Heart right ventricle (tissue), 16 donors: ENCODE measurements at regions not wholly inside any gene's neighbourhood (a gene's known extent, or its start where the extent isn't known, plus 50 kb on each side); places are given as distances from the start of the nearest gene placed in this dataset.

Experiments
- ATAC-seq, 8 donors: fragments of 200-7000 bp; cut with Tn5 transposase; one replicate each; pipeline ENCODE4 v1.9.1; 2020; ENCODE audit warnings: mild to moderate bottlenecking in 8 of 8, moderate library complexity in 8 of 8, moderate number of reproducible peaks in 1 of 8
- DNase-seq, 2 donors: peaks; one replicate each; pipeline ENCODE4 v3.0.0-alpha.2; 2020
- H3K27ac ChIP-seq, 10 donors: fragments of 200-600 bp; sonication (generic) in 2 of 10; one replicate each; pipeline versions ENCODE4 v1.5.0 to v1.8.0; 2020 to 2022; ENCODE audit warnings: mild to moderate bottlenecking in 3 of 10
- H3K27me3 ChIP-seq, 7 donors: fragments of 200-600 bp; one replicate each; pipeline ENCODE4 v1.8.0; 2021 to 2022; ENCODE audit warnings: mild to moderate bottlenecking in 2 of 7
- H3K36me3 ChIP-seq, 9 donors: fragments of 200-600 bp; sonication (generic) in 1 of 9; one replicate each; pipeline versions ENCODE4 v1.5.0 to v1.8.0; 2020 to 2022; ENCODE audit warnings: mild to moderate bottlenecking in 2 of 9
- H3K4me1 ChIP-seq, 9 donors: fragments of 200-600 bp; sonication (generic) in 1 of 9; one replicate each; pipeline versions ENCODE4 v1.5.0 to v1.8.0; 2020 to 2022; ENCODE audit warnings: mild to moderate bottlenecking in 4 of 9
- H3K4me3 ChIP-seq, 10 donors: fragments of 200-600 bp; sonication (generic) in 2 of 10; one replicate each; pipeline versions ENCODE4 v1.5.0 to v1.8.0; 2020 to 2022; ENCODE audit warnings: mild to moderate bottlenecking in 7 of 10, moderate library complexity in 2 of 10
- H3K9me3 ChIP-seq, 11 donors: fragments of 200-600 bp in 10 of 11; sonication (generic) in 2 of 11; one replicate each; pipeline versions ENCODE4 v1.5.0 to v1.8.0; 2013 to 2022; ENCODE audit warnings: mild to moderate bottlenecking in 2 of 11, control low read depth in 1 of 11, moderate library complexity in 1 of 11
- CTCF ChIP-seq, 9 donors: fragments of 200-600 bp; sonication (generic) in 2 of 9; IDR thresholded peaks; one replicate each; pipeline versions ENCODE4 v1.5.0 to v1.8.0; 2021 to 2022; ENCODE audit warnings: antibody characterized with exemption in 9 of 9, mild to moderate bottlenecking in 5 of 9, moderate library complexity in 1 of 9
- WGBS, 2 donors: extraction: QIAGEN DNeasy Blood & Tissue Kit; methylation state at CpG; one replicate each; pipeline ENCODE4 v1.1.7; 2013; ENCODE audit warnings: inconsistent platforms in 1 of 2; 5-methylcytosine and 5-hydroxymethylcytosine counted together
- intact Hi-C, 10 donors: fragments of 100-400 bp; cut with DNase I; formaldehyde crosslinking; loops; one replicate each; pipeline versions ENCODE4 v1.11.1 to v1.14.2; 2022
- donor health status: Arrhythmogenic right ventricular cardiomyopathy.
- donor health status: ischemic (EF 13 %, LVEDD 7.1; RV severe dilation, severe dysfunction).
- donor health status: healthy with polysubstance abuse.
- donor health status: DM: no; HTN: yes; CAD: no.
- donor health status: DM: no; HTN: no; CAD: no.
- donor health status: ischemic (EF 25% LVEDD 6.9; RV normal size, moderate dysfunction).
- donor health status: ischemic (EF 25% LVEDD 5.7; RV mildly dilated, moderate dysfunction).
- donor health status: healthy.
- donor health status: DM: yes; HTN: yes; CAD: no.
- donor health status: Ischemic cardiomyopathy.
- donor health status: ischemic (EF 35%, LVEDD 5.7; RV mildly dilated, moderate dysfunction).
- donor health status: nonischemic (EF 11% LVEDD 7.7; RV severe dilation, severe dysfunction).
- donor health status: DM: yes; HTN: yes; CAD: no.
- donor health status: PGD.
- donor health status: ischemic (EF 29% LVEDD 5.4; RV normal size, mild dysfunction).
- donor health status: nonischemic (EF 23%, LVEDD 6.1; RV moderate dilation, normal function).

- intact Hi-C loops, result no loop called here
- Histone ChIP-seq H3K4me3 (no peak overlapping the region), H3K4me1 (no peaks in the 10 kb centered on the region), H3K36me3 (no peaks in the 10 kb centered on the region), H3K27ac (no peak overlapping the region), H3K27me3 (peaks cover 0 to 5% (median 0%) of the 10 kb centered on the region in 7 donors), H3K9me3 (peaks cover 0 to 17% (median 0%) of the 10 kb centered on the region in 11 donors)
- no peak for TF ChIP-seq CTCF (IDR thresholded peaks at IDR 0.05)
- DNase-seq (no peak), ATAC-seq (no peak)
- WGBS, 2 donors, result 32 to 47% methylated on average over 2 of the region's 2 CpGs
Measured at GRCh38 chr18:54530285-54530684, 60.8 kb upstream of the DYNAP start.

GRCh38 chr18:54531402-54532065, 59.5 kb upstream of the DYNAP start:
- 27 to 30% methylated on average over 4 of the region's 4 CpGs for WGBS, 2 donors
- Histone ChIP-seq H3K9me3 (peaks cover 0 to 19% (median 0%) of the 10 kb centered on the region in 11 donors), H3K36me3 (no peaks in the 10 kb centered on the region), H3K4me1 (no peaks in the 10 kb centered on the region), H3K27ac (no peak overlapping the region), H3K27me3 (peaks cover 0 to 5% (median 0%) of the 10 kb centered on the region in 7 donors), H3K4me3 (no peak overlapping the region)
- intact Hi-C loops, result no loop called here
- TF ChIP-seq CTCF (IDR thresholded peaks at IDR 0.05), result no peak
- DNase-seq, result no peak
- no peak for ATAC-seq

GRCh38 chr18:54532222-54532621, 58.8 kb upstream of the DYNAP start:
- no peak for TF ChIP-seq CTCF (IDR thresholded peaks at IDR 0.05)

GRCh38 chr18:54532962-54533361, 58.1 kb upstream of the DYNAP start:
- H3K9me3 ChIP-seq, result peaks cover 0 to 19% (median 0%) of the 10 kb centered on the region in 11 donors
- DNase-seq (no peak), ATAC-seq (no peak)
- no peak overlapping the region for H3K4me3 ChIP-seq
- peaks cover 0 to 5% (median 0%) of the 10 kb centered on the region in 7 donors for H3K27me3 ChIP-seq
- intact Hi-C loops, result no loop called here
- WGBS, 2 donors, result 33 to 56% methylated on average over 1 of the region's 1 CpG
- no peaks in the 10 kb centered on the region for H3K4me1 ChIP-seq
- H3K27ac ChIP-seq, result no peak overlapping the region
- no peaks in the 10 kb centered on the region for H3K36me3 ChIP-seq
- TF ChIP-seq CTCF (IDR thresholded peaks at IDR 0.05), result no peak

More at GRCh38 chr18:54532222-54532621, 58.8 kb upstream of the DYNAP start:
- Histone ChIP-seq H3K9me3 (peaks cover 0 to 19% (median 0%) of the 10 kb centered on the region in 11 donors), H3K27ac (no peak overlapping the region), H3K4me1 (no peaks in the 10 kb centered on the region), H3K27me3 (peaks cover 0 to 5% (median 0%) of the 10 kb centered on the region in 7 donors), H3K36me3 (no peaks in the 10 kb centered on the region), H3K4me3 (no peak overlapping the region)
- DNase-seq (no peak), ATAC-seq (no peak)
- intact Hi-C loops, result no loop called here
